Fibroblast of the aortic adventitia (primary cell): ENCODE measurements at regions not wholly inside any gene's neighbourhood (a gene's known extent, or its start where the extent isn't known, plus 50 kb on each side); places are given as distances from the start of the nearest gene placed in this dataset.
"Not testable (repeated sequence)": the region's sequence is repeated elsewhere in the genome, so short reads cannot be mapped to it uniquely, and the experiment has no call there.

Experiments used
- DNase-seq: peaks from one replicate; pipeline ENCODE4 v3.0.0-alpha.2; 2010; ENCODE audit warnings: low read depth
- H3K4me3 ChIP-seq: 2 replicates; pipeline ENCODE4 v1.5.1; 2011; ENCODE audit warnings: low read depth, mild to moderate bottlenecking, control low read depth, low read length, moderate library complexity
- TF ChIP-seq, protein P1 (sequence below): IDR thresholded peaks from 2 replicates; pipeline ENCODE4 v1.5.1; 2011; ENCODE audit warnings: mild to moderate bottlenecking, low read length, control low read depth, inconsistent platforms; ENCODE audit not compliant: insufficient read depth

DNA sequence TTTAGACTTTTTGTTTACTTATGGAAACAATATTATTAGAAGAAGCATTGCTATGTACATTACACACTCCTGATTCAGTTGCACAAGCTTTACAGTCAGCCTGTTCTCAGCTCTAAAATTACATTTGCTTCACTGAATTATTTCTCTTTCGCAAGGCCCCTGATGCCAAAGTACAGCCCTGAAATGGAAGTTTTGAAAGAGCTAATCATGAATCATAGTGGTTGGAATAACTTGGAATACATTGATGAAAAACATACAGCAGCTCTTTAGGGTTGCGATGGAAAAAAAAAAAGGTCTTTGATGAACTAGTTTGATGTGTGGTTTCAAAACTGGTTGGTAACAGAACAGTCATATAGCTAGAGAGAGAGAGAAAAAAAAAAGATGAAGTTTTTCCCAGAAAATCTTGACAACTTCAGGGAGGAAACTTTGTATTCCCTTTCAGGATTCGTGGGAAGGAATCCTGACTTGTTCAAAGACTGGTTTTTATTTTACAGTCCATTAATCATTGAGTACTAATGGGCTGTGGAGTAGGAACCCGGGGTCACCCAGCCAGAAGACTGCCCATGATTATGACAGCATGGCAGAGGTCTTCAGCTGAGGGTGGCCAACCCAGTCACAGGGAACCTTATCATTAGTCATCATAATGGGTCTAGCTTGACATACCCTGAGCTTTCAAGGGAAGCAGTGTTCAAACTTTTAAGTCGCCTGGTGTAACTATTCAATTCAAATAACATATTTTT lies 460.1 kb downstream of the NAV3 start:
- peak; percentile 88 for DNase-seq
- TF ChIP-seq, protein P1, sequence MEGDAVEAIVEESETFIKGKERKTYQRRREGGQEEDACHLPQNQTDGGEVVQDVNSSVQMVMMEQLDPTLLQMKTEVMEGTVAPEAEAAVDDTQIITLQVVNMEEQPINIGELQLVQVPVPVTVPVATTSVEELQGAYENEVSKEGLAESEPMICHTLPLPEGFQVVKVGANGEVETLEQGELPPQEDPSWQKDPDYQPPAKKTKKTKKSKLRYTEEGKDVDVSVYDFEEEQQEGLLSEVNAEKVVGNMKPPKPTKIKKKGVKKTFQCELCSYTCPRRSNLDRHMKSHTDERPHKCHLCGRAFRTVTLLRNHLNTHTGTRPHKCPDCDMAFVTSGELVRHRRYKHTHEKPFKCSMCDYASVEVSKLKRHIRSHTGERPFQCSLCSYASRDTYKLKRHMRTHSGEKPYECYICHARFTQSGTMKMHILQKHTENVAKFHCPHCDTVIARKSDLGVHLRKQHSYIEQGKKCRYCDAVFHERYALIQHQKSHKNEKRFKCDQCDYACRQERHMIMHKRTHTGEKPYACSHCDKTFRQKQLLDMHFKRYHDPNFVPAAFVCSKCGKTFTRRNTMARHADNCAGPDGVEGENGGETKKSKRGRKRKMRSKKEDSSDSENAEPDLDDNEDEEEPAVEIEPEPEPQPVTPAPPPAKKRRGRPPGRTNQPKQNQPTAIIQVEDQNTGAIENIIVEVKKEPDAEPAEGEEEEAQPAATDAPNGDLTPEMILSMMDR = no peak
- no peak overlapping the region for H3K4me3 ChIP-seq

- TF ChIP-seq, protein P1 = no peak
- DNase-seq = peak; percentile 51
- H3K4me3 ChIP-seq = no peak overlapping the region
Observed at GRCh38 chr12:78293059-78293686, 462.5 kb downstream of the NAV3 start.

- DNase-seq, H3K4me3 ChIP-seq: not testable (repeated sequence)
Observed at GRCh38 chr12:78301282-78301681, 470.6 kb downstream of the NAV3 start.

DNA sequence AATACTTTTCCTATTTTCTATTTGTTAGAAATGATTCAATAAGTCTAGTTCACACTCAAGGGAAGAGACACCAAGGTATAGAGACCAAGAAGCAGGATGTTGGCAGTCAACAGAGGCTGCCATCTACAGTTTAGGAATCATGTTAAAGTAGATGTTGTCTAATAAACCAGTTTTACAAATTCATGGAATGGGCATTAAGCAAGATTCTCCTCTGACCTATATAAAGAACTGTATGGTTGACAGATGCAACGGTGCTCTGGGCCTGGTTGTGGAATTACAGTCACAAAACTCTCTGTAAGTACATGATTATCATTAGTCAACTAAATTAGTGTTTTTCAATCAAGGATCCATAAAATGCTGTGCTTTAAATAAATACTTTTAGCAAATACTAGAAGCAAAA lies 475.1 kb downstream of the NAV3 start:
- TF ChIP-seq, protein P1 = no peak
- no peak overlapping the region for H3K4me3 ChIP-seq
- DNase-seq = no peak

- H3K4me3 ChIP-seq = no peak overlapping the region
- no peak for DNase-seq
- TF ChIP-seq, protein P1 = no peak
Observed at GRCh38 chr12:78306236-78306635, 475.5 kb downstream of the NAV3 start.

GRCh38 chr12:78308701-78309100 lies 478.0 kb downstream of the NAV3 start:
- TF ChIP-seq, protein P1 = no peak
- no peak overlapping the region for H3K4me3 ChIP-seq
- no peak for DNase-seq

DNA sequence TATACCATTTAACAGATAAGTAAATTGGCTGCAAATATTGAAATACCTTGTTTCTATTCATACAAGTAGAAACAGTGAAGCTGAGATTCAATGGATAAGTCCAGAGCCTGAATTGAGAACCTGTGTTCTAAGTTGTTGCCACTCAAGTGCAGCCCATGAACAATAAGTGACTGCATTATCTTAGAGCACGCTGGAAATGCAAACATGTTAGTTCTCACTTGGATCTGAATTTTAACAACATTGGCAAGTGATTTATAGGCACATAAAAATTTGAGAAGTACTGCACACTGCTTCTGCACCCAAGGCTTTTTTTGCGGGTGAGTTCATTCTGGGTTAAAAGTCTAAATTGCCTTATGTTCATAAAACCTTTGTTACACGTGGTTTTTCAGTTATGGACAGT lies 484.3 kb downstream of the NAV3 start:
- DNase-seq = no peak
- no peak overlapping the region for H3K4me3 ChIP-seq
- TF ChIP-seq, protein P1 = no peak
